Body of pancreas (tissue), 4 donors: ENCODE measurements at regions not wholly inside any gene's neighbourhood (a gene's known extent, or its start where the extent isn't known, plus 50 kb on each side); places are given as distances from the start of the nearest gene placed in this dataset.

Experiments
- ATAC-seq: fragments of 150-250 bp; one replicate; pipeline ENCODE4 v1.9.1; 2016
- DNase-seq, 4 donors: peaks; one replicate each; pipeline ENCODE4 v3.0.0-alpha.2; 2019
- H3K27ac ChIP-seq, 4 donors: fragments of 200-600 bp; sonication (generic); 1 replicate in 3 of 4; 2 replicates in 1 of 4; pipeline versions ENCODE4 v1.5.1 to v1.6.1; 2016 to 2019; ENCODE audit warnings: mild to moderate bottlenecking in 1 of 4, mixed read lengths in 1 of 4, moderate library complexity in 1 of 4
- H3K27me3 ChIP-seq, 2 donors: fragments of 200-600 bp; sonication (generic); one replicate each; pipeline ENCODE4 v1.6.0; 2016; ENCODE audit warnings: mild to moderate bottlenecking in 1 of 2
- H3K36me3 ChIP-seq, 2 donors: fragments of 200-600 bp; sonication (generic); replicated peaks in 1 of 2; 2 replicates each; pipeline ENCODE4 v1.5.1; 2016; ENCODE audit warnings: low read depth in 2 of 2; ENCODE audit not compliant: insufficient read depth in 1 of 2
- H3K4me1 ChIP-seq: fragments of 200-600 bp; sonication (generic); one replicate; pipeline ENCODE4 v1.6.0; 2016
- H3K4me3 ChIP-seq, 2 donors: fragments of 200-600 bp; sonication (generic); 1 replicate in 1 of 2; 2 replicates in 1 of 2; pipeline ENCODE4 v1.5.1; 2016 to 2019
- H3K9me3 ChIP-seq, 3 donors: fragments of 200-600 bp; sonication (generic); 1 replicate in 2 of 3; 2 replicates in 1 of 3; pipeline ENCODE4 v1.5.1; 2016
- POLR2A ChIP-seq, 3 donors: fragments of 450-650 bp; IDR thresholded peaks; one replicate each; pipeline ENCODE4 v1.6.1; 2016; ENCODE audit warnings: antibody characterized with exemption in 3 of 3, mild to moderate bottlenecking in 2 of 3
- WGBS, 2 donors: methylation state at CpG; one replicate each; pipeline ENCODE4 v1.1.5; 2017; 5-methylcytosine and 5-hydroxymethylcytosine counted together
- intact Hi-C: fragments of 100-400 bp; cut with DNase I; formaldehyde crosslinking; loops from one replicate; pipeline ENCODE4 v1.15.1; 2023
- TF ChIP-seq, protein P1 (sequence below), 7 experiments: fragments of 450-650 bp in 4 of 7; fragments of 200-600 bp in 3 of 7; sonication (generic) in 3 of 7; IDR thresholded peaks; one replicate each; pipeline ENCODE4 v1.5.1; 2016 to 2019; ENCODE audit warnings: antibody characterized with exemption in 7 of 7

- H3K27ac ChIP-seq: peak overlapping the region in 3 of 4 donors; percentile 50 to 70 (median 66)
- no peaks in the 10 kb centered on the region for H3K9me3 ChIP-seq
- TF ChIP-seq POLR2A (IDR thresholded peaks at IDR 0.05): peak in 2 of 3 donors; percentile 20 to 41
- TF ChIP-seq, protein P1, sequence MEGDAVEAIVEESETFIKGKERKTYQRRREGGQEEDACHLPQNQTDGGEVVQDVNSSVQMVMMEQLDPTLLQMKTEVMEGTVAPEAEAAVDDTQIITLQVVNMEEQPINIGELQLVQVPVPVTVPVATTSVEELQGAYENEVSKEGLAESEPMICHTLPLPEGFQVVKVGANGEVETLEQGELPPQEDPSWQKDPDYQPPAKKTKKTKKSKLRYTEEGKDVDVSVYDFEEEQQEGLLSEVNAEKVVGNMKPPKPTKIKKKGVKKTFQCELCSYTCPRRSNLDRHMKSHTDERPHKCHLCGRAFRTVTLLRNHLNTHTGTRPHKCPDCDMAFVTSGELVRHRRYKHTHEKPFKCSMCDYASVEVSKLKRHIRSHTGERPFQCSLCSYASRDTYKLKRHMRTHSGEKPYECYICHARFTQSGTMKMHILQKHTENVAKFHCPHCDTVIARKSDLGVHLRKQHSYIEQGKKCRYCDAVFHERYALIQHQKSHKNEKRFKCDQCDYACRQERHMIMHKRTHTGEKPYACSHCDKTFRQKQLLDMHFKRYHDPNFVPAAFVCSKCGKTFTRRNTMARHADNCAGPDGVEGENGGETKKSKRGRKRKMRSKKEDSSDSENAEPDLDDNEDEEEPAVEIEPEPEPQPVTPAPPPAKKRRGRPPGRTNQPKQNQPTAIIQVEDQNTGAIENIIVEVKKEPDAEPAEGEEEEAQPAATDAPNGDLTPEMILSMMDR (IDR thresholded peaks at IDR 0.05): no peak
- peak; percentile 88 for ATAC-seq
- no peaks in the 10 kb centered on the region for H3K36me3 ChIP-seq
- 3 to 4% methylated on average over 22 to 46 of the region's 46 CpGs for WGBS, 2 donors
- intact Hi-C loops: loop anchor here (10.0 kb wide), 1 partner anchor 64 kb away; no protein-coding TSS in a partner anchor
- H3K4me3 ChIP-seq: peak overlapping the region in 1 of 2 donors; percentile 23
- peak; percentile 62 to 81 (median 74) for DNase-seq
- H3K27me3 ChIP-seq: peaks cover 6 to 55% of the 10 kb centered on the region in 2 donors
- H3K4me1 ChIP-seq: peaks cover 24% of the 10 kb centered on the region
These were observed 89.4 kb downstream of the ANXA2R start for GRCh38 chr5:42950456-42951292.

DNA sequence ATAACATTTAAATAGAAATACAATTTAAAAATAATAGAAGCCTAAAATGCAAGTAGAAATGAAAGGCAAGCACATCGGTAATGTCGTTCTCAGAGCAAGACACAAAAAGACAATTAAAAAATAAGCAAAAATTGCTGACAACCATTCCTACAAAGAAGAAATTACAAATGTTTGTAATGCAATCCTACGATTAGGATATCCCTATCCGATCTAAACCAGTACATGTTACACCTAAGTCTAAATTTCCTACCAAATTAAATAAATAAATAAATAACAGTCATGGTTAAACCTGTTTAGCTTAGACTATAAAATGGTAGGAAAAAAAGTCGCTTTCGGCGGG, 90.0 kb downstream of the ANXA2R start:
- no peaks in the 10 kb centered on the region for H3K36me3 ChIP-seq
- no peak for ATAC-seq
- 20 to 28% methylated on average over 7 of the region's 7 CpGs for WGBS, 2 donors
- peaks cover 24% of the 10 kb centered on the region for H3K4me1 ChIP-seq
- DNase-seq: no peak
- H3K27ac ChIP-seq: peak overlapping the region in 2 of 4 donors; percentile 66 to 70
- intact Hi-C loops: loop anchor here (10.0 kb wide), 1 partner anchor 65 kb away; no protein-coding TSS in a partner anchor
- H3K9me3 ChIP-seq: no peaks in the 10 kb centered on the region
- H3K4me3 ChIP-seq: no peak overlapping the region
- TF ChIP-seq, protein P1 (IDR thresholded peaks at IDR 0.05): no peak
- no peak for TF ChIP-seq POLR2A (IDR thresholded peaks at IDR 0.05)
- H3K27me3 ChIP-seq: peaks cover 6 to 55% of the 10 kb centered on the region in 2 donors

- ATAC-seq: no peak
- peak in 3 of 4 donors; percentile 37 to 61 (median 41) for DNase-seq
- peaks cover 6 to 59% of the 10 kb centered on the region in 2 donors for H3K27me3 ChIP-seq
- peak overlapping the region in 2 of 4 donors; percentile 23 to 66 for H3K27ac ChIP-seq
- no peaks in the 10 kb centered on the region for H3K36me3 ChIP-seq
- H3K9me3 ChIP-seq: no peaks in the 10 kb centered on the region
- no peak overlapping the region for H3K4me3 ChIP-seq
- H3K4me1 ChIP-seq: peaks cover 24% of the 10 kb centered on the region
- intact Hi-C loops: loop anchor here (10.0 kb wide), 2 partner anchors 45 to 65 kb away; no protein-coding TSS in a partner anchor
- TF ChIP-seq POLR2A (IDR thresholded peaks at IDR 0.05): no peak
- TF ChIP-seq, protein P1 (IDR thresholded peaks at IDR 0.05): peak in 4 of 7 experiments; percentile 11 to 40 (median 18)
- WGBS, 2 donors: 7 to 12% methylated on average over 33 of the region's 33 CpGs
These were observed 90.6 kb downstream of the ANXA2R start for GRCh38 chr5:42949348-42950115.

DNA sequence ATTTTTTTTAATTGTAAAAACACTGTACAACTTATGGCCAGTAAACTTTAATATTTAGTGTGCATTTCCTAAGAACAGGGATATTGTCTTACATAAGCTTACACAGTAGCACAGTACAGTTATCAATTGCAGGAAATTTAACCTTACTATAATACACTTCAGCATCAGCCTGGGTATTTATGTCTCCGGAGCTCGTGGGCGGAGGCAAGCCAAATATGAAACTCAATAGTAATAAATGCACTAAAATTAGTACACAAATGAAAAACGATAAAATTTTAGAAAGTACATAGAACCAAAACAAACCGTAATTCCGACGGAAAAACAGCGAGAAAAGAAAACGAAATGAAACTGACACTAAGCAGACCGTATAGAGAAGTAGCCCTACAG, 91.2 kb downstream of the ANXA2R start:
- peaks cover 6 to 64% of the 10 kb centered on the region in 2 donors for H3K27me3 ChIP-seq
- H3K4me3 ChIP-seq: no peak overlapping the region
- ATAC-seq: no peak
- H3K4me1 ChIP-seq: peaks cover 26% of the 10 kb centered on the region
- intact Hi-C loops: loop anchor here (10.0 kb wide), 1 partner anchor 46 kb away; no protein-coding TSS in a partner anchor
- H3K9me3 ChIP-seq: no peaks in the 10 kb centered on the region
- no peak for DNase-seq
- H3K36me3 ChIP-seq: no peaks in the 10 kb centered on the region
- TF ChIP-seq, protein P1 (IDR thresholded peaks at IDR 0.05): no peak
- TF ChIP-seq POLR2A (IDR thresholded peaks at IDR 0.05): no peak
- peak overlapping the region in 1 of 4 donors; percentile 66 for H3K27ac ChIP-seq
- WGBS, 2 donors: 11 to 21% methylated on average over 10 of the region's 10 CpGs
